Chondrocyte (in vitro differentiated cells): ENCODE measurements at regions not wholly inside any gene's neighbourhood (a gene's known extent, or its start where the extent isn't known, plus 50 kb on each side); places are given as distances from the start of the nearest gene placed in this dataset.
A peak's percentile ranks its signal among the peaks of the same experiment; 100 is the strongest.

ENCODE experiments used
- DNase-seq: peaks from one replicate; pipeline ENCODE4 v3.0.0; 2021; ENCODE audit warnings: mixed read lengths, low spot score
- H3K27ac Mint-ChIP-seq: one replicate; pipeline ENCODE4 v1.8.0; 2021; ENCODE audit warnings: mild to moderate bottlenecking, moderate library complexity, mixed read lengths; ENCODE audit not compliant: unreplicated experiment
- H3K27me3 Mint-ChIP-seq: 2 replicates; pipeline ENCODE4 v1.8.0; 2021; ENCODE audit warnings: low read depth, mixed read lengths
- H3K36me3 Mint-ChIP-seq: 2 replicates; pipeline ENCODE4 v1.8.0; 2021; ENCODE audit warnings: low read depth, mixed read lengths
- H3K4me1 Mint-ChIP-seq: 2 replicates; pipeline ENCODE4 v1.8.0; 2021; ENCODE audit warnings: low read depth, mild to moderate bottlenecking, mixed read lengths
- H3K4me3 Mint-ChIP-seq: one replicate; pipeline ENCODE4 v1.8.0; 2021; ENCODE audit warnings: mild to moderate bottlenecking, moderate library complexity, mixed read lengths; ENCODE audit not compliant: unreplicated experiment
- H3K9me3 Mint-ChIP-seq: 2 replicates; pipeline ENCODE4 v1.8.0; 2021; ENCODE audit warnings: low read depth, mixed read lengths
- CTCF ChIP-seq: fragments of 200-600 bp; sonication (generic); IDR thresholded peaks from 2 replicates; pipeline ENCODE4 v1.5.0; 2021; ENCODE audit warnings: antibody characterized with exemption, mild to moderate bottlenecking, moderate library complexity

GRCh38 chr10:10780746-10781145 lies 236.9 kb upstream of the CELF2 start:
- H3K4me1 Mint-ChIP-seq, result peaks cover 6% of the 10 kb centered on the region
- TF ChIP-seq CTCF, result no peak
- no peak overlapping the region for H3K4me3 Mint-ChIP-seq
- DNase-seq, result no peak
- H3K27ac Mint-ChIP-seq, result no peak overlapping the region
- peaks cover 5% of the 10 kb centered on the region for H3K36me3 Mint-ChIP-seq
- H3K9me3 Mint-ChIP-seq, result peaks cover 7% of the 10 kb centered on the region
- H3K27me3 Mint-ChIP-seq, result no peaks in the 10 kb centered on the region

GRCh38 chr10:10782603-10783002 lies 235.1 kb upstream of the CELF2 start:
- Mint-ChIP-seq H3K27me3 (no peaks in the 10 kb centered on the region), H3K4me1 (peaks cover 22% of the 10 kb centered on the region), H3K4me3 (no peak overlapping the region), H3K9me3 (peaks cover 7% of the 10 kb centered on the region), H3K27ac (no peak overlapping the region), H3K36me3 (peaks cover 2% of the 10 kb centered on the region)
- no peak for DNase-seq
- no peak for TF ChIP-seq CTCF

GRCh38 chr10:10785627-10786026 lies 232.0 kb upstream of the CELF2 start:
- H3K27me3 Mint-ChIP-seq, result no peaks in the 10 kb centered on the region
- peaks cover 10% of the 10 kb centered on the region for H3K9me3 Mint-ChIP-seq
- peaks cover 29% of the 10 kb centered on the region for H3K4me1 Mint-ChIP-seq
- H3K4me3 Mint-ChIP-seq, result no peak overlapping the region
- peaks cover 2% of the 10 kb centered on the region for H3K36me3 Mint-ChIP-seq
- TF ChIP-seq CTCF, result no peak
- peak overlapping the region; percentile 67 for H3K27ac Mint-ChIP-seq
- DNase-seq, result no peak

- H3K27me3 Mint-ChIP-seq, result no peaks in the 10 kb centered on the region
- peaks cover 10% of the 10 kb centered on the region for H3K9me3 Mint-ChIP-seq
- H3K27ac Mint-ChIP-seq, result peak overlapping the region; percentile 57
- peaks cover 2% of the 10 kb centered on the region for H3K36me3 Mint-ChIP-seq
- no peak overlapping the region for H3K4me3 Mint-ChIP-seq
- peaks cover 31% of the 10 kb centered on the region for H3K4me1 Mint-ChIP-seq
- TF ChIP-seq CTCF, result no peak
- no peak for DNase-seq
Measured at GRCh38 chr10:10786109-10787090, 231.3 kb upstream of the CELF2 start.

GRCh38 chr10:10787586-10787985 lies 230.1 kb upstream of the CELF2 start:
- H3K4me3 Mint-ChIP-seq, result no peak overlapping the region
- no peaks in the 10 kb centered on the region for H3K27me3 Mint-ChIP-seq

More at GRCh38 chr10:10787586-10787985, 230.1 kb upstream of the CELF2 start:
- H3K36me3 Mint-ChIP-seq, result peaks cover 2% of the 10 kb centered on the region
- H3K27ac Mint-ChIP-seq, result peak overlapping the region; percentile 2
- DNase-seq, result no peak
- no peak for TF ChIP-seq CTCF
- peaks cover 42% of the 10 kb centered on the region for H3K4me1 Mint-ChIP-seq
- peaks cover 10% of the 10 kb centered on the region for H3K9me3 Mint-ChIP-seq
